Mucosa of descending colon (tissue), 3 donors: ENCODE measurements at regions not wholly inside any gene's neighbourhood (a gene's known extent, or its start where the extent isn't known, plus 50 kb on each side); places are given as distances from the start of the nearest gene placed in this dataset.

Experiments
- ATAC-seq: fragments of 200-7000 bp; cut with Tn5 transposase; one replicate; pipeline ENCODE4 v1.9.1; 2020; ENCODE audit warnings: mild to moderate bottlenecking, moderate library complexity
- DNase-seq, 3 donors: peaks; one replicate each; pipeline ENCODE4 v3.0.0-alpha.2; 2020
- H3K36me3 ChIP-seq: fragments of 200-600 bp; one replicate; pipeline ENCODE4 v1.8.0; 2021; ENCODE audit warnings: low read depth, mild to moderate bottlenecking
- H3K4me1 ChIP-seq: fragments of 200-600 bp; one replicate; pipeline ENCODE4 v1.8.0; 2021; ENCODE audit warnings: low read depth, mild to moderate bottlenecking
- H3K4me3 ChIP-seq: fragments of 200-600 bp; one replicate; pipeline ENCODE4 v1.8.0; 2021; ENCODE audit warnings: mild to moderate bottlenecking
- H3K9me3 ChIP-seq: fragments of 200-600 bp; one replicate; pipeline ENCODE4 v1.8.0; 2021; ENCODE audit warnings: mild to moderate bottlenecking
- CTCF ChIP-seq: fragments of 200-600 bp; IDR thresholded peaks from one replicate; pipeline ENCODE4 v1.8.0; 2022; ENCODE audit warnings: antibody characterized with exemption, mild to moderate bottlenecking
- intact Hi-C, 2 donors: fragments of 100-400 bp; cut with DNase I in 1 of 2; cut with micrococcal nuclease in 1 of 2; formaldehyde crosslinking; loops; one replicate each; pipeline versions ENCODE4 v1.11.0 to v1.11.1; 2022; cut with DNase I, micrococcal nuclease
- donor health status: DM: no; HTN: no; CAD: no; lungs with moderate emphysema.
- donor health status: DM: no; HTN: no; CAD: no.
- donor health status: DM: no; HTN: yes; CAD: no.

GRCh38 chr1:199208847-199209246 lies 570.0 kb downstream of the PTPRC start:
- no peak for ATAC-seq
- H3K36me3 ChIP-seq = no peaks in the 10 kb centered on the region

GRCh38 chr1:199218065-199218464 lies 579.2 kb downstream of the PTPRC start:
- Histone ChIP-seq H3K9me3 (no peaks in the 10 kb centered on the region), H3K36me3 (no peaks in the 10 kb centered on the region), H3K4me1 (no peaks in the 10 kb centered on the region), H3K4me3 (no peak overlapping the region)
- DNase-seq = peak in 1 of 3 donors; percentile 14
- intact Hi-C loops = no loop called here
- ATAC-seq = no peak
- TF ChIP-seq CTCF = no peak

More at GRCh38 chr1:199208847-199209246, 570.0 kb downstream of the PTPRC start:
- DNase-seq = no peak
- intact Hi-C loops = no loop called here
- Histone ChIP-seq H3K4me3 (no peak overlapping the region), H3K9me3 (no peaks in the 10 kb centered on the region), H3K4me1 (no peaks in the 10 kb centered on the region)
- no peak for TF ChIP-seq CTCF

- no peak for ATAC-seq
- Histone ChIP-seq H3K4me1 (no peaks in the 10 kb centered on the region), H3K36me3 (no peaks in the 10 kb centered on the region), H3K9me3 (no peaks in the 10 kb centered on the region), H3K4me3 (no peak overlapping the region)
- intact Hi-C loops = no loop called here
- TF ChIP-seq CTCF = no peak
- DNase-seq = peak in 1 of 3 donors; percentile 22
Observed at GRCh38 chr1:199218533-199218932, 579.7 kb downstream of the PTPRC start.

GRCh38 chr1:199220031-199220430 lies 581.2 kb downstream of the PTPRC start:
- H3K36me3 ChIP-seq = no peaks in the 10 kb centered on the region
- no peak overlapping the region for H3K4me3 ChIP-seq
- DNase-seq (no peak), ATAC-seq (no peak)
- no peaks in the 10 kb centered on the region for H3K9me3 ChIP-seq
- TF ChIP-seq CTCF = no peak
- H3K4me1 ChIP-seq = no peaks in the 10 kb centered on the region
- intact Hi-C loops = no loop called here

DNA sequence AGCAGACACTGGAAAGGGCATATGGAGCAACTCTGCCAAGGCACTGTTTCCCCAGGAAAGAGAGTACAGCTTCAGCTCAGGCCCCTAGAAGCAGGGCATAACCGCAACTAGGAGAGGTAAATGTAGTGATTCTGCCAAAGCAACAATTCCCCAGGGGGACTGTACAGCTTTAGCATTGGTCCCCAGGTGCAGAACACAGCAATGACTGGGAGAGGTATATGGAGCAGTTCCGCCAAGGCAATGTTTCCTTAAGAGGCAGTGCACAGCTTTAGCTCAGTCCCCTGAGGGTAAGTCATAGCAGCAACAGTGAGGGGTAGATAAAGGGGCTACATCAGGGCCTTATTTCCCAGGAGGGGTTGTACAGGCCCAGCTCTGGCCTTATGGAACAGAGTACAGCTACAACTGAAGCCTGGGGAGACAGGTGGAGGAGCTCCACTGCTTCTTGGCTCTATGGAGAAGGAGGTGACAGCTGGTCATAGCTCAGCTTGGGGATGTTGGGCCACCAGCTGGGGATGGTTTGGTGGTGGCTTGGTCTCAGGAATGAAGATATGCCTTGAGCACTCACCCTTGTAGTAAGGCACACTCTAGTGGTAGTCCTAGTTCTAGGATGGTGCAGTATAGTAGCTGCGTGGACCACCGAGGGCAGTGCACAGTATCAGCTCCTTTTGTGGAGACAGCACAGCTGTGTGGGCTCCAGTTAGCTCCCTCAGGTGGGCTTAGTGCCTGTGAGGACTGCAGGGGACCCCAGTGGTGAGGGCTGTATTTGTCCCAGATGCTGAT lies 582.7 kb downstream of the PTPRC start:
- no peak for TF ChIP-seq CTCF
- ATAC-seq = no peak
- H3K36me3 ChIP-seq = no peaks in the 10 kb centered on the region
- DNase-seq = peak in 1 of 3 donors; percentile 3
- H3K9me3 ChIP-seq = no peaks in the 10 kb centered on the region
- H3K4me3 ChIP-seq = no peak overlapping the region
- no peaks in the 10 kb centered on the region for H3K4me1 ChIP-seq
- intact Hi-C loops = no loop called here
